ENCODE measurements at regions not wholly inside any gene's neighbourhood (a gene's known extent, or its start where the extent isn't known, plus 50 kb on each side); places are given as distances from the start of the nearest gene placed in this dataset.

GRCh38 chr10:29921071-29921446 lies 138.3 kb downstream of the JCAD start:
- H3K4me1 ChIP-seq (replicated peaks in 1 of 2; ENCODE audit: control insufficient read depth in 2 of 2, insufficient read depth in 2 of 2, low read length in 2 of 2) = no peaks in the 10 kb centered on the region
- H3K9me1 ChIP-seq (ENCODE audit: control insufficient read depth, insufficient read depth, low read length) = no peaks in the 10 kb centered on the region
- no peak overlapping the region for H3K27ac ChIP-seq (ENCODE audit: extremely low read depth, low read depth, low read length)
- in situ Hi-C loops (cut with MboI) = no loop called here
- H3K9me3 ChIP-seq (replicated peaks; ENCODE audit: control insufficient read depth, insufficient read depth, low read depth, low read length) = no peaks in the 10 kb centered on the region
- ATAC-seq (no peak), FAIRE-seq (no peak), DNase-seq (ENCODE audit: extremely low read depth in 1 of 4, low spot score in 3 of 4) (no peak)
- peaks cover 3 to 15% of the 10 kb centered on the region in 2 experiments; a peak in 4 of 5 replicates for H3K27me3 ChIP-seq (ENCODE audit: control insufficient read depth in 2 of 2, insufficient read depth in 2 of 2, low read length in 2 of 2)
- intact Hi-C loops (cut with micrococcal nuclease) = no loop called here
- H3K36me3 ChIP-seq (ENCODE audit: control insufficient read depth, insufficient read depth, low read length) = no peaks in the 10 kb centered on the region
- no peak overlapping the region for H2AFZ ChIP-seq (ENCODE audit: low read depth, low read length)
- H3K9ac ChIP-seq (ENCODE audit: insufficient read depth in 1 of 2, low read depth in 2 of 2, low read length in 2 of 2) = no peak overlapping the region
- no peak overlapping the region for H3K4me3 ChIP-seq
- H4K20me1 ChIP-seq (replicated peaks; ENCODE audit: control insufficient read depth, insufficient read depth, low read length) = no peaks in the 10 kb centered on the region
- TF ChIP-seq NONO (IDR thresholded peaks at IDR 0.05; ENCODE audit: low read depth in 2 of 2, low read length in 1 of 2) (no peak), EZH2 (IDR thresholded peaks at IDR 0.05; ENCODE audit: borderline replicate concordance, low read depth, low read length) (no peak), RFX5 (IDR thresholded peaks at IDR 0.05; ENCODE audit: low read depth, low read length) (no peak), BRCA1 (IDR thresholded peaks at IDR 0.05) (no peak), BRCA1 (CRISPR knock-in tag; IDR thresholded peaks at IDR 0.05) (no peak), POLR3G (IDR thresholded peaks at IDR 0.05; ENCODE audit: extremely low read depth, insufficient read length, insufficient replicate concordance) (no peak), BRD4 (IDR thresholded peaks at IDR 0.05) (no peak), NFYB (IDR thresholded peaks at IDR 0.05; ENCODE audit: extremely low read depth, insufficient read length) (no peak), STAT5A (IDR thresholded peaks at IDR 0.05; ENCODE audit: borderline replicate concordance, low read length) (no peak), ZNF347 (CRISPR knock-in tag; IDR thresholded peaks at IDR 0.05; ENCODE audit: low read depth) (no peak), ZNF583 (CRISPR knock-in tag; IDR thresholded peaks at IDR 0.05) (no peak), E2F1 (CRISPR knock-in tag; IDR thresholded peaks at IDR 0.05) (no peak), SP1 (CRISPR knock-in tag; IDR thresholded peaks at IDR 0.05) (no peak), SMARCA4 (IDR thresholded peaks at IDR 0.05) (no peak), ZNF511 (CRISPR knock-in tag; IDR thresholded peaks at IDR 0.05) (no peak), MECOM (CRISPR knock-in tag; IDR thresholded peaks at IDR 0.05) (no peak), MLLT1 (IDR thresholded peaks at IDR 0.05) (no peak), LEF1 (IDR thresholded peaks at IDR 0.05) (no peak), LARP7 (IDR thresholded peaks at IDR 0.05) (no peak), GTF2A2 (tag; IDR thresholded peaks at IDR 0.05) (no peak)
- no peak overlapping the region for H3K4me2 ChIP-seq (ENCODE audit: insufficient read depth, low read length)
- 7% methylated on average over 5 of the region's 7 CpGs for WGBS (ENCODE audit: insufficient coverage, low coverage, missing lambda C conversion rate)
- ChIA-PET CTCF (ENCODE audit: low intra/inter-chr PET ratio) (no interaction called here), POLR2A (no interaction called here)
- no TSS peak for BruUV-seq (replicated peaks)
- H3K79me2 ChIP-seq (ENCODE audit: control insufficient read depth, insufficient read depth, low read length) = no peaks in the 10 kb centered on the region

Data from K562 (cell line).